ENCODE measurements at regions not wholly inside any gene's neighbourhood (a gene's known extent, or its start where the extent isn't known, plus 50 kb on each side); places are given as distances from the start of the nearest gene placed in this dataset.
A peak's percentile ranks its signal among the peaks of the same experiment; 100 is the strongest.

- TF ChIP-seq CSDC2 (CRISPR knock-in tag; IDR thresholded peaks at IDR 0.05) = no peak
- TF ChIP-seq RARB (CRISPR knock-in tag; IDR thresholded peaks at IDR 0.05) = no peak
- no peak for TF ChIP-seq ZNF8 (CRISPR knock-in tag; IDR thresholded peaks at IDR 0.05)
- TF ChIP-seq PATZ1 (CRISPR knock-in tag; IDR thresholded peaks at IDR 0.05; ENCODE audit: borderline replicate concordance) = no peak
- no peak for TF ChIP-seq ESRRG (CRISPR knock-in tag; IDR thresholded peaks at IDR 0.05)
- TF ChIP-seq ZFP3 (CRISPR knock-in tag; IDR thresholded peaks at IDR 0.05) = no peak
- no peak for TF ChIP-seq CREB5 (CRISPR knock-in tag; IDR thresholded peaks at IDR 0.05; ENCODE audit: low read depth)
- TF ChIP-seq PPARA (CRISPR knock-in tag; IDR thresholded peaks at IDR 0.05; ENCODE audit: borderline replicate concordance) = no peak
- no peak for TF ChIP-seq ZNF565 (CRISPR knock-in tag; conservative IDR thresholded peaks at IDR 0.05; ENCODE audit: low read depth)
- TF ChIP-seq ZNF70 (CRISPR knock-in tag; IDR thresholded peaks at IDR 0.05) = no peak
- TF ChIP-seq CSRNP3 (CRISPR knock-in tag; IDR thresholded peaks at IDR 0.05) = no peak
- ATAC-seq = peak; percentile 60
Measured at GRCh38 chr13:26881154-26881553, 120.6 kb upstream of the GPR12 start.

GRCh38 chr13:26880735-26881134 lies 120.1 kb upstream of the GPR12 start:
- no peak; the same call in 2 of the 3 replicates for ATAC-seq
- no peak for TF ChIP-seq CSRNP3 (CRISPR knock-in tag; IDR thresholded peaks at IDR 0.05)
- TF ChIP-seq TCF4 (CRISPR knock-in tag; IDR thresholded peaks at IDR 0.05; ENCODE audit: borderline replicate concordance) = no peak
- TF ChIP-seq ZNF8 (CRISPR knock-in tag; IDR thresholded peaks at IDR 0.05) = no peak
- no peak for TF ChIP-seq ZFP30 (CRISPR knock-in tag; IDR thresholded peaks at IDR 0.05)
- TF ChIP-seq ISL1 (CRISPR knock-in tag; IDR thresholded peaks at IDR 0.05) = no peak
- no peak for TF ChIP-seq BACH2 (CRISPR knock-in tag; IDR thresholded peaks at IDR 0.05; ENCODE audit: borderline replicate concordance)

- TF ChIP-seq ZFP3 (CRISPR knock-in tag; IDR thresholded peaks at IDR 0.05) (no peak), POU6F1 (CRISPR knock-in tag; IDR thresholded peaks at IDR 0.05; ENCODE audit: borderline replicate concordance, low read depth) (no peak), ZNF8 (CRISPR knock-in tag; IDR thresholded peaks at IDR 0.05) (no peak), RARB (CRISPR knock-in tag; IDR thresholded peaks at IDR 0.05) (no peak), ESRRG (CRISPR knock-in tag; IDR thresholded peaks at IDR 0.05) (no peak), ZNF70 (CRISPR knock-in tag; IDR thresholded peaks at IDR 0.05) (no peak), OSR1 (CRISPR knock-in tag; IDR thresholded peaks at IDR 0.05) (no peak), GLIS3 (CRISPR knock-in tag; IDR thresholded peaks at IDR 0.05) (no peak), CSDC2 (CRISPR knock-in tag; IDR thresholded peaks at IDR 0.05) (no peak), CREB5 (CRISPR knock-in tag; IDR thresholded peaks at IDR 0.05; ENCODE audit: low read depth) (no peak), ISL1 (CRISPR knock-in tag; IDR thresholded peaks at IDR 0.05) (no peak), SNAI2 (CRISPR knock-in tag; IDR thresholded peaks at IDR 0.05) (no peak), ZFP30 (CRISPR knock-in tag; IDR thresholded peaks at IDR 0.05) (no peak), BACH2 (CRISPR knock-in tag; IDR thresholded peaks at IDR 0.05; ENCODE audit: borderline replicate concordance) (no peak), TSHZ2 (CRISPR knock-in tag; IDR thresholded peaks at IDR 0.05) (no peak), PATZ1 (CRISPR knock-in tag; IDR thresholded peaks at IDR 0.05; ENCODE audit: borderline replicate concordance) (no peak)
- ATAC-seq = no peak
Measured at GRCh38 chr13:26878438-26878837, 117.9 kb upstream of the GPR12 start.

Measured in SK-N-SH treated with all-trans-retinoic acid at 6 μM for 48 hours (cell line).